Liver (tissue), 8 donors: ENCODE measurements at regions not wholly inside any gene's neighbourhood (a gene's known extent, or its start where the extent isn't known, plus 50 kb on each side); places are given as distances from the start of the nearest gene placed in this dataset.

ENCODE experiments used
- DNase-seq: peaks from one replicate; pipeline ENCODE4 v3.0.0-alpha.2; 2017; ENCODE audit warnings: low spot score
- H3K27ac ChIP-seq, 2 donors: one replicate each; pipeline ENCODE4 v1.7.0; 2013; ENCODE audit warnings: inconsistent platforms in 2 of 2, low read length in 2 of 2, control low read depth in 1 of 2, low read depth in 1 of 2, mild to moderate bottlenecking in 1 of 2
- H3K27me3 ChIP-seq, 4 donors: one replicate each; pipeline versions ENCODE4 v1.6.1 to v1.7.0; 2013; ENCODE audit warnings: low read length in 3 of 4, inconsistent platforms in 1 of 4, mild to moderate bottlenecking in 1 of 4, moderate library complexity in 1 of 4; ENCODE audit not compliant: control insufficient read depth in 4 of 4, insufficient read depth in 4 of 4
- H3K36me3 ChIP-seq, 4 donors: one replicate each; pipeline versions ENCODE4 v1.6.1 to v1.7.0; 2013; ENCODE audit warnings: low read length in 3 of 4, mild to moderate bottlenecking in 3 of 4, low read depth in 1 of 4, moderate library complexity in 1 of 4; ENCODE audit not compliant: control insufficient read depth in 4 of 4, insufficient read depth in 3 of 4
- H3K4me1 ChIP-seq, 4 donors: one replicate each; pipeline versions ENCODE4 v1.6.1 to v1.7.0; 2013; ENCODE audit warnings: low read length in 3 of 4, mild to moderate bottlenecking in 3 of 4, moderate library complexity in 1 of 4; ENCODE audit not compliant: control insufficient read depth in 4 of 4, insufficient read depth in 4 of 4
- H3K4me3 ChIP-seq, 3 donors: one replicate each; pipeline versions ENCODE4 v1.6.1 to v1.7.0; 2013; ENCODE audit warnings: low read length in 3 of 3, control low read depth in 1 of 3, low read depth in 1 of 3, mild to moderate bottlenecking in 1 of 3
- H3K9ac ChIP-seq, 2 donors: one replicate each; pipeline ENCODE4 v1.7.0; 2013; ENCODE audit warnings: low read length in 2 of 2, mild to moderate bottlenecking in 2 of 2, moderate library complexity in 2 of 2, control low read depth in 1 of 2, low read depth in 1 of 2
- H3K9me3 ChIP-seq, 4 donors: one replicate each; pipeline versions ENCODE4 v1.6.1 to v1.7.0; 2013; ENCODE audit warnings: low read length in 3 of 4; ENCODE audit not compliant: control insufficient read depth in 4 of 4
- ATF3 ChIP-seq: IDR thresholded peaks from 2 replicates; pipeline ENCODE4 v1.6.1; 2016; ENCODE audit warnings: antibody characterized with exemption
- CTCF ChIP-seq: fragments of 150-350 bp; IDR thresholded peaks from 2 replicates; pipeline ENCODE4 v1.5.1; 2017; ENCODE audit warnings: improper control_type of control experiment, low read depth, low read length; ENCODE audit not compliant: missing input control
- EGR1 ChIP-seq, 2 donors: IDR thresholded peaks; 2 replicates each; pipeline ENCODE4 v1.6.1; 2016 to 2018; ENCODE audit warnings: antibody characterized with exemption in 2 of 2, low read depth in 2 of 2
- FOXA1 ChIP-seq: IDR thresholded peaks from 2 replicates; pipeline ENCODE4 v1.6.1; 2016; ENCODE audit warnings: antibody characterized with exemption
- FOXA2 ChIP-seq: IDR thresholded peaks from 2 replicates; pipeline ENCODE4 v1.6.1; 2016; ENCODE audit warnings: antibody characterized with exemption
- GABPA ChIP-seq, 2 donors: IDR thresholded peaks in 1 of 2; conservative IDR thresholded peaks in 1 of 2; 2 replicates each; pipeline ENCODE4 v1.6.1; 2016; ENCODE audit warnings: antibody characterized with exemption in 2 of 2, mild to moderate bottlenecking in 1 of 2, moderate library complexity in 1 of 2
- HNF4A ChIP-seq, 2 donors: conservative IDR thresholded peaks; 2 replicates each; pipeline ENCODE4 v1.6.1; 2016; ENCODE audit warnings: antibody characterized with exemption in 2 of 2, mild to moderate bottlenecking in 2 of 2
- HNF4G ChIP-seq: IDR thresholded peaks from 2 replicates; pipeline ENCODE4 v1.6.1; 2016; ENCODE audit warnings: antibody characterized with exemption
- JUND ChIP-seq, 2 donors: IDR thresholded peaks; 2 replicates each; pipeline ENCODE4 v1.6.1; 2016; ENCODE audit warnings: antibody characterized with exemption in 2 of 2
- MAX ChIP-seq: IDR thresholded peaks from 2 replicates; pipeline ENCODE4 v1.6.1; 2016; ENCODE audit warnings: antibody characterized with exemption
- NR2F2 ChIP-seq: IDR thresholded peaks from 2 replicates; pipeline ENCODE4 v1.6.1; 2016; ENCODE audit warnings: antibody characterized with exemption
- RAD21 ChIP-seq, 2 donors: IDR thresholded peaks; 2 replicates each; pipeline ENCODE4 v1.6.1; 2016; ENCODE audit warnings: antibody characterized with exemption in 2 of 2, mild to moderate bottlenecking in 2 of 2
- REST ChIP-seq: IDR thresholded peaks from 2 replicates; pipeline ENCODE4 v1.6.1; 2016; ENCODE audit warnings: antibody characterized with exemption, mild to moderate bottlenecking
- RXRA ChIP-seq, 2 donors: IDR thresholded peaks; 2 replicates each; pipeline ENCODE4 v1.6.1; 2017 to 2018; ENCODE audit warnings: antibody characterized with exemption in 2 of 2, mild to moderate bottlenecking in 1 of 2
- SP1 ChIP-seq: IDR thresholded peaks from 2 replicates; pipeline ENCODE4 v1.6.1; 2018; ENCODE audit warnings: antibody characterized with exemption, mild to moderate bottlenecking
- TAF1 ChIP-seq: conservative IDR thresholded peaks from 2 replicates; pipeline ENCODE4 v1.6.1; 2016; ENCODE audit warnings: antibody characterized with exemption, mild to moderate bottlenecking
- YY1 ChIP-seq: IDR thresholded peaks from 2 replicates; pipeline ENCODE4 v1.6.1; 2016; ENCODE audit warnings: antibody characterized with exemption, mild to moderate bottlenecking
- ZBTB33 ChIP-seq: IDR thresholded peaks from 2 replicates; pipeline ENCODE4 v1.6.1; 2016; ENCODE audit warnings: antibody characterized with exemption
- WGBS: extraction: QIAGEN DNeasy Blood & Tissue Kit; methylation state at CpG from one replicate; pipeline ENCODE4 v1.1.7; 2013; 5-methylcytosine and 5-hydroxymethylcytosine counted together
- donor health status: healthy.
- donor health status: healthy.
- donor health status: healthy.
- donor health status: healthy.
- donor health status: healthy.

GRCh38 chr6:118397671-118398465 is 150.2 kb upstream of the PLN start:
- Histone ChIP-seq H3K27ac (no peak overlapping the region), H3K4me1 (peaks cover 0 to 2% (median 0%) of the 10 kb centered on the region in 4 donors), H3K4me3 (no peak overlapping the region), H3K36me3 (no peaks in the 10 kb centered on the region), H3K9ac (no peak overlapping the region), H3K27me3 (no peaks in the 10 kb centered on the region), H3K9me3 (no peaks in the 10 kb centered on the region)
- TF ChIP-seq TAF1 (no peak), NR2F2 (no peak)
- WGBS: 41% methylated on average over 1 of the region's 1 CpG
- no peak for DNase-seq

GRCh38 chr6:118400098-118400497 is 148.0 kb upstream of the PLN start:
- no peaks in the 10 kb centered on the region for H3K36me3 ChIP-seq
- no peak for DNase-seq
- H3K4me1 ChIP-seq: peaks cover 0 to 2% (median 0%) of the 10 kb centered on the region in 4 donors
- 72% methylated on average over 1 of the region's 1 CpG for WGBS
- H3K27me3 ChIP-seq: no peaks in the 10 kb centered on the region
- H3K27ac ChIP-seq: no peak overlapping the region
- H3K9me3 ChIP-seq: no peaks in the 10 kb centered on the region
- no peak overlapping the region for H3K4me3 ChIP-seq
- no peak overlapping the region for H3K9ac ChIP-seq
- no peak for TF ChIP-seq FOXA1
- TF ChIP-seq EGR1 (IDR thresholded peaks at IDR 0.05; ENCODE audit: low read depth in 2 of 2): no peak
- no peak for TF ChIP-seq FOXA2
- TF ChIP-seq REST: no peak
- no peak for TF ChIP-seq SP1
- TF ChIP-seq TAF1: no peak
- TF ChIP-seq MAX: peak; percentile 30
- TF ChIP-seq HNF4A (conservative IDR thresholded peaks at IDR 0.05): peak; percentile 12 to 67
- no peak for TF ChIP-seq GABPA (IDR thresholded peaks at IDR 0.05 in 1 of 2, conservative IDR thresholded peaks at IDR 0.05 in 1 of 2)
- no peak for TF ChIP-seq JUND (IDR thresholded peaks at IDR 0.05)
- TF ChIP-seq NR2F2: no peak
- TF ChIP-seq RAD21 (IDR thresholded peaks at IDR 0.05): no peak
- peak in 1 of 2 donors; percentile 34 for TF ChIP-seq RXRA (IDR thresholded peaks at IDR 0.05)
- TF ChIP-seq ATF3: no peak
- no peak for TF ChIP-seq CTCF
- no peak for TF ChIP-seq HNF4G
- no peak for TF ChIP-seq ZBTB33
- TF ChIP-seq YY1: no peak
